Nephron (organoid): ENCODE measurements at regions not wholly inside any gene's neighbourhood (a gene's known extent, or its start where the extent isn't known, plus 50 kb on each side); places are given as distances from the start of the nearest gene placed in this dataset.

Source experiments
- H3K27ac Mint-ChIP-seq, 3 experiments: 2 replicates each; pipeline ENCODE4 v1.8.0; 2020; ENCODE audit warnings: mixed read lengths in 3 of 3, mild to moderate bottlenecking in 2 of 3, moderate library complexity in 1 of 3
- H3K27me3 Mint-ChIP-seq: 2 replicates; pipeline ENCODE4 v1.8.0; 2021; ENCODE audit warnings: low read depth, mild to moderate bottlenecking, moderate library complexity, mixed read lengths
- H3K36me3 Mint-ChIP-seq: 2 replicates; pipeline ENCODE4 v1.8.0; 2020; ENCODE audit warnings: low read depth, mixed read lengths
- H3K4me1 Mint-ChIP-seq: 2 replicates; pipeline ENCODE4 v1.8.0; 2020; ENCODE audit warnings: mixed read lengths
- H3K4me3 Mint-ChIP-seq, 3 experiments: 2 replicates each; pipeline ENCODE4 v1.8.0; 2020; ENCODE audit warnings: mild to moderate bottlenecking in 3 of 3, mixed read lengths in 3 of 3, moderate library complexity in 2 of 3
- H3K9me3 Mint-ChIP-seq: 2 replicates; pipeline ENCODE4 v1.8.0; 2020; ENCODE audit warnings: mixed read lengths
- TF ChIP-seq, protein P1 (sequence below), 3 experiments: fragments of 200-600 bp; sonication (generic); IDR thresholded peaks; one replicate each; pipeline ENCODE4 v1.5.0; 2021; ENCODE audit warnings: antibody characterized with exemption in 3 of 3; ENCODE audit not compliant: unreplicated experiment in 3 of 3

DNA sequence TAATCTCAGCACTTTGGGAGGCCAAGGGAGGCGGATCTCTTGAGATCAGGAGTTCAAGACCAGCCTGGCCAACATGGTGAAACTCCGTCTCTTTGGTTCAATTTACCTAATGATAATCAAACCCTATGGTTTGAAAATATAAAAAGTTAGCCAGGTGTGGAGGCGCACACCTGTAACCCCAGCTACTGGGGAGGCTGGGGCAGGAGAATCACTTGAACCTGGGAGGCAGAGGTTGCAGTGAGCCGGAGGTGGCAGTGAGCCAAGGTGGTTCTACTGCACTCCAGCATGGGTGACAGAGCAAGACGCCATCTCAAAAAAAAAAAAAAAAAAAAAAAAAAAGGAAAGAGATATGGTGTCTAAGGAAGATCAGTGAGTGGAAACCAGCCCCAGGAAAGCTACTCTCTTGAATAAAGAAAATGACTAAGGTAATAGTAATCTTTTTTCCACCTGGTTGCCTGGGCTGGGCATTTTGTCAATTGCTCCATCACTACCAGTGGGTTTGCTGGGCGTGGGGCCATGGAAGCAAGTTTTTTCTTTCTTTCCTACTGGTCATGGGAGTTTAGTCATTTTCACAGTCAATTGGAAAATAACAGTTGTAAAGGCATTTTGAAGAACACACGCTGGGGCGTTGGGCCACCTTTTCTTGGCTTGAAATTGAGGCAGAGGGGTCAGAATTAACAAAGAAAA lies 387.6 kb upstream of the RGMA start:
- H3K4me3 Mint-ChIP-seq, result no peak overlapping the region
- no peak overlapping the region for H3K27ac Mint-ChIP-seq
- H3K4me1 Mint-ChIP-seq, result peaks cover 14% of the 10 kb centered on the region
- H3K27me3 Mint-ChIP-seq, result peaks cover 3% of the 10 kb centered on the region
- no peaks in the 10 kb centered on the region for H3K36me3 Mint-ChIP-seq
- H3K9me3 Mint-ChIP-seq, result peaks cover 10% of the 10 kb centered on the region
- TF ChIP-seq, protein P1, sequence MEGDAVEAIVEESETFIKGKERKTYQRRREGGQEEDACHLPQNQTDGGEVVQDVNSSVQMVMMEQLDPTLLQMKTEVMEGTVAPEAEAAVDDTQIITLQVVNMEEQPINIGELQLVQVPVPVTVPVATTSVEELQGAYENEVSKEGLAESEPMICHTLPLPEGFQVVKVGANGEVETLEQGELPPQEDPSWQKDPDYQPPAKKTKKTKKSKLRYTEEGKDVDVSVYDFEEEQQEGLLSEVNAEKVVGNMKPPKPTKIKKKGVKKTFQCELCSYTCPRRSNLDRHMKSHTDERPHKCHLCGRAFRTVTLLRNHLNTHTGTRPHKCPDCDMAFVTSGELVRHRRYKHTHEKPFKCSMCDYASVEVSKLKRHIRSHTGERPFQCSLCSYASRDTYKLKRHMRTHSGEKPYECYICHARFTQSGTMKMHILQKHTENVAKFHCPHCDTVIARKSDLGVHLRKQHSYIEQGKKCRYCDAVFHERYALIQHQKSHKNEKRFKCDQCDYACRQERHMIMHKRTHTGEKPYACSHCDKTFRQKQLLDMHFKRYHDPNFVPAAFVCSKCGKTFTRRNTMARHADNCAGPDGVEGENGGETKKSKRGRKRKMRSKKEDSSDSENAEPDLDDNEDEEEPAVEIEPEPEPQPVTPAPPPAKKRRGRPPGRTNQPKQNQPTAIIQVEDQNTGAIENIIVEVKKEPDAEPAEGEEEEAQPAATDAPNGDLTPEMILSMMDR (IDR thresholded peaks at IDR 0.05; ENCODE audit: unreplicated experiment in 3 of 3), result no peak

DNA sequence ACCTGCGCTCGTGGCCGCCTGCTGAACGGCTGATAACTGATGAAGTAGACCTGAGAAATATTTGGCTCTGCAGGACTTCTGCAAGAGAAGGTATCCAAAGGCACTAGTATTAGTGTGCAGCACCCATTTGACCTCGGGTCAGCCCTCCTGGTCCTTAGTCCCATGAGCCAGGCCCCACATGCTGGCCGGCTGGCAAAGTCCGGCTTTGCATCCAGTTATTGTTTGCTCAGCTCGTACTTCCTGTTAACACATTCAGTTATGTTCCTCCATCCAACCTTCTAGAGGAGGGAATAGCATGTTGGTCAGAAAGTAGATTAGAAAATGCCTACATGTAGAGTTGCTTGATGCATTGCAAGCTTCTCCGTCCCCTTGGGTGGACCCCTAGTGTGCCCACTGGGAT lies 385.7 kb upstream of the RGMA start:
- Mint-ChIP-seq H3K27ac (no peak overlapping the region), H3K27me3 (peaks cover 3% of the 10 kb centered on the region), H3K4me3 (no peak overlapping the region), H3K4me1 (peaks cover 14% of the 10 kb centered on the region), H3K36me3 (no peaks in the 10 kb centered on the region), H3K9me3 (peaks cover 10% of the 10 kb centered on the region)
- TF ChIP-seq, protein P1 (IDR thresholded peaks at IDR 0.05; ENCODE audit: unreplicated experiment in 3 of 3), result no peak

DNA sequence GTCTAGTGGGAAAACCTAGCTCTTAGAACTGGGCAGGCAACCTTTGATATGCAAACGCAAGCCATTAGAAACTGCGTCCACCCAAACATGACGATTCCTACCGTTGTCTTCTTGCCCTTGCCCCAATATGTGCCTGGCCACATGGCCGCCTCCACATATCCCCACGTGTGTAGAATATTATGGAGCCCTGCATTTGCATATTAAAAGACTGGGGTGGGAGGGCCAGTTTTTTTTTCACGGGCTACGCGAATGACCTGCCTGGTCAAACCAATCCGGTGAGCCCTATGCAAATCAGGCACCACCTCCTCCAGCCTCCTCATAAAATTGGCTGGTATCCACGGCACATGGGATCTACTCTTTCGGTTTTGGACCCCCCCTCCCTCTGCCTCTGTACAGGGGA lies 381.0 kb upstream of the RGMA start:
- TF ChIP-seq, protein P1 (IDR thresholded peaks at IDR 0.05; ENCODE audit: unreplicated experiment in 3 of 3), result no peak
- Mint-ChIP-seq H3K27ac (no peak overlapping the region), H3K27me3 (no peaks in the 10 kb centered on the region), H3K4me3 (no peak overlapping the region), H3K9me3 (no peaks in the 10 kb centered on the region), H3K4me1 (peaks cover 10% of the 10 kb centered on the region), H3K36me3 (no peaks in the 10 kb centered on the region)

DNA sequence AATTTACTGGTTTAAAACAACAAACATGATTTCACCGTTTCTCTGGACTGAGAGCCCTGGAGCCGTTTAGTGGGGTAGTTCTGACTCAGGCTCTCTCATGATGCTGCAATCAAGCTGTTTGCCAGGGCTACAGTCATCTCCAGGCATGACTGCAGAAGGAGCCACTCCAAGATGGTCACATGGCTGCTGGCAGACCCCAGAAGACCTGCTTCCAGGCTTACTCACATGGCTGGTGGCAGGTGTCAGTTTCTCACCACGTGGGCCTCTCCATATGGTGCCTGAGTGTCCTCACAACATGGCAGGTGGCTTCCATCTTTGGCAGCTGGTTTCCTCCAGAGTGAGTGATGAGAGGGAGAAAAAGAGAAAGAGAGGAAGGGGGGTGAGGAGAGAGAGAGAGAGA lies 378.3 kb upstream of the RGMA start:
- H3K4me1 Mint-ChIP-seq, result peaks cover 10% of the 10 kb centered on the region
- H3K4me3 Mint-ChIP-seq, result no peak overlapping the region
- no peaks in the 10 kb centered on the region for H3K9me3 Mint-ChIP-seq
- H3K27ac Mint-ChIP-seq, result no peak overlapping the region
- TF ChIP-seq, protein P1 (IDR thresholded peaks at IDR 0.05; ENCODE audit: unreplicated experiment in 3 of 3), result no peak
- peaks cover 5% of the 10 kb centered on the region for H3K27me3 Mint-ChIP-seq
- no peaks in the 10 kb centered on the region for H3K36me3 Mint-ChIP-seq

DNA sequence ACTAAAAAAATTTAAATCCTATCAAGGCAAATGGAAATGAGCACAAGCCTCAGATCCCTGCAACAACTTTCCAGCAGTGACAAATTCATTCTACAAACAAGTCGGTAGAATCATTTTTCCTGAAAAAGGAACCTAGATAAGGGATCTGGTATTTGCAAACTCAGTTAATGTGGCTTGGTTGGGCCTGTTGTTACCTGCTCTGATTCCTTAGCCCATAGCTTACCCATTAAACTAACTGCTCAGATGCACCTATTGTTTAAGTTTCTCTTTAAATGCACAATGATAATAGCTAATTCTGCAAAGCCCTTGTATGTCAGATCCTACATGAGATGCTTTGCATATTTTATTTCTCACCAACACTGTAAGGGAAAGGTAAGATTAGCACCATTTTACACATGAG lies 377.4 kb upstream of the RGMA start:
- Mint-ChIP-seq H3K4me3 (no peak overlapping the region), H3K9me3 (no peaks in the 10 kb centered on the region), H3K27ac (no peak overlapping the region), H3K4me1 (peaks cover 10% of the 10 kb centered on the region), H3K27me3 (peaks cover 5% of the 10 kb centered on the region), H3K36me3 (no peaks in the 10 kb centered on the region)
- TF ChIP-seq, protein P1 (IDR thresholded peaks at IDR 0.05; ENCODE audit: unreplicated experiment in 3 of 3), result no peak

DNA sequence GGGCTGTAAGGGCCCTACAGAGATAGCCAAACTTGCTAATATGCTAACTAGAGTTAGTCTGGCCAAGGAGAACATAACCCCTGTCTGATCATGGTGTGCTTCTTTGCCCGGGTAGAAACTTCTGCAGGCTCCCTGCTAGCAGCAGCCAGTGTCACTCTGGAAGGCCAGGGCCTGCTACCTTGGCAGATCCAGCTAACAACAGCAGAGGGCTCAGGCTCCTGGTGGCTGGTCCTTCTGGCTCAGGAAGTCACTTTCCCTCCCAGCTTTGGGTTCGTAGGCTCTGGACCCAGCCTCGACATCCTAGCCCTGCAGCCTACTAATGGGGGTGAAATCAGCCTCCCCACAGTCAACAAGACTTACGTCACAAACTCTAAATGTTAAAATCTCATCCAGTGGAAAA lies 373.7 kb upstream of the RGMA start:
- Mint-ChIP-seq H3K4me3 (no peak overlapping the region), H3K36me3 (no peaks in the 10 kb centered on the region), H3K27me3 (peaks cover 8% of the 10 kb centered on the region), H3K27ac (no peak overlapping the region), H3K4me1 (peaks cover 17% of the 10 kb centered on the region), H3K9me3 (no peaks in the 10 kb centered on the region)
- TF ChIP-seq, protein P1 (IDR thresholded peaks at IDR 0.05; ENCODE audit: unreplicated experiment in 3 of 3), result no peak
